ENCODE measurements at regions not wholly inside any gene's neighbourhood (a gene's known extent, or its start where the extent isn't known, plus 50 kb on each side); places are given as distances from the start of the nearest gene placed in this dataset.

GRCh38 chr3:41120460-41120859 lies 78.8 kb upstream of the CTNNB1 start:
- no peak for TF ChIP-seq CTCF (IDR thresholded peaks at IDR 0.05; ENCODE audit: insufficient read depth, low read length)
- TF ChIP-seq POLR2AphosphoS5 (IDR thresholded peaks at IDR 0.05; ENCODE audit: low read depth): no peak
